Loucy (cell line): ENCODE measurements at regions not wholly inside any gene's neighbourhood (a gene's known extent, or its start where the extent isn't known, plus 50 kb on each side); places are given as distances from the start of the nearest gene placed in this dataset.

Experiments
- H2AFZ ChIP-seq: fragments of 200-600 bp; sonication (generic); 2 replicates; pipeline ENCODE4 v1.6.0; 2016; ENCODE audit warnings: antibody characterized with exemption, mild to moderate bottlenecking, low read length, moderate library complexity
- H3F3A ChIP-seq: fragments of 200-600 bp; 2 replicates; pipeline ENCODE4 v1.6.0; 2016; ENCODE audit warnings: antibody characterized with exemption, low read depth, mild to moderate bottlenecking
- H3K27me3 ChIP-seq: fragments of 200-600 bp; sonication (generic); 2 replicates; pipeline ENCODE4 v1.6.1; 2014; ENCODE audit warnings: low read length, mild to moderate bottlenecking; ENCODE audit not compliant: insufficient read depth, poor library complexity, severe bottlenecking
- H3K36me3 ChIP-seq: fragments of 200-600 bp; sonication (generic); 2 replicates; pipeline ENCODE4 v1.6.1; 2016; ENCODE audit warnings: low read length; ENCODE audit not compliant: insufficient read depth
- H3K4me1 ChIP-seq: fragments of 200-600 bp; sonication (generic); 2 replicates; pipeline ENCODE4 v1.5.1; 2014; ENCODE audit warnings: low read length, mild to moderate bottlenecking; ENCODE audit not compliant: insufficient read depth, poor library complexity, severe bottlenecking
- H3K4me2 ChIP-seq: fragments of 200-600 bp; sonication (generic); 2 replicates; pipeline ENCODE4 v1.6.0; 2014; ENCODE audit warnings: antibody characterized with exemption, low read length, low read depth, mild to moderate bottlenecking; ENCODE audit not compliant: poor library complexity, severe bottlenecking
- H3K4me3 ChIP-seq: fragments of 200-600 bp; sonication (generic); 2 replicates; pipeline ENCODE4 v1.5.1; 2014; ENCODE audit warnings: low read length, mild to moderate bottlenecking, mixed read lengths; ENCODE audit not compliant: poor library complexity, severe bottlenecking
- H3K79me2 ChIP-seq: fragments of 200-600 bp; sonication (generic); 2 replicates; pipeline ENCODE4 v1.6.1; 2014; ENCODE audit warnings: low read length; ENCODE audit not compliant: insufficient read depth
- H3K9ac ChIP-seq: fragments of 200-600 bp; sonication (generic); 2 replicates; pipeline ENCODE4 v1.6.0; 2014; ENCODE audit warnings: mild to moderate bottlenecking, low read depth, low read length, moderate library complexity; ENCODE audit not compliant: poor library complexity, severe bottlenecking
- H3K9me2 ChIP-seq: fragments of 200-600 bp; sonication (generic); replicated peaks from 2 replicates; pipeline ENCODE4 v1.6.1; 2016; ENCODE audit warnings: low read depth, low read length, mixed read lengths
- H3K9me3 ChIP-seq: fragments of 200-600 bp; sonication (generic); 2 replicates; pipeline ENCODE4 v1.6.1; 2014; ENCODE audit warnings: mild to moderate bottlenecking, antibody characterized with exemption, low read length, low read depth; ENCODE audit not compliant: insufficient read depth
- H4K20me1 ChIP-seq: fragments of 200-600 bp; sonication (generic); 2 replicates; pipeline ENCODE4 v1.6.0; 2014; ENCODE audit warnings: antibody characterized with exemption, low read length, mild to moderate bottlenecking; ENCODE audit not compliant: insufficient read depth, poor library complexity, severe bottlenecking
- EZH2phosphoT487 ChIP-seq: fragments of 200-600 bp; IDR thresholded peaks from 2 replicates; pipeline ENCODE4 v1.6.1; 2018; ENCODE audit warnings: antibody characterized with exemption, mild to moderate bottlenecking, moderate library complexity, borderline replicate concordance
- TF ChIP-seq, protein P1 (sequence below): fragments of 200-600 bp; sonication (generic); conservative IDR thresholded peaks from 2 replicates; pipeline ENCODE4 v1.5.1; 2014; ENCODE audit warnings: mild to moderate bottlenecking, antibody characterized with exemption, low read length

DNA sequence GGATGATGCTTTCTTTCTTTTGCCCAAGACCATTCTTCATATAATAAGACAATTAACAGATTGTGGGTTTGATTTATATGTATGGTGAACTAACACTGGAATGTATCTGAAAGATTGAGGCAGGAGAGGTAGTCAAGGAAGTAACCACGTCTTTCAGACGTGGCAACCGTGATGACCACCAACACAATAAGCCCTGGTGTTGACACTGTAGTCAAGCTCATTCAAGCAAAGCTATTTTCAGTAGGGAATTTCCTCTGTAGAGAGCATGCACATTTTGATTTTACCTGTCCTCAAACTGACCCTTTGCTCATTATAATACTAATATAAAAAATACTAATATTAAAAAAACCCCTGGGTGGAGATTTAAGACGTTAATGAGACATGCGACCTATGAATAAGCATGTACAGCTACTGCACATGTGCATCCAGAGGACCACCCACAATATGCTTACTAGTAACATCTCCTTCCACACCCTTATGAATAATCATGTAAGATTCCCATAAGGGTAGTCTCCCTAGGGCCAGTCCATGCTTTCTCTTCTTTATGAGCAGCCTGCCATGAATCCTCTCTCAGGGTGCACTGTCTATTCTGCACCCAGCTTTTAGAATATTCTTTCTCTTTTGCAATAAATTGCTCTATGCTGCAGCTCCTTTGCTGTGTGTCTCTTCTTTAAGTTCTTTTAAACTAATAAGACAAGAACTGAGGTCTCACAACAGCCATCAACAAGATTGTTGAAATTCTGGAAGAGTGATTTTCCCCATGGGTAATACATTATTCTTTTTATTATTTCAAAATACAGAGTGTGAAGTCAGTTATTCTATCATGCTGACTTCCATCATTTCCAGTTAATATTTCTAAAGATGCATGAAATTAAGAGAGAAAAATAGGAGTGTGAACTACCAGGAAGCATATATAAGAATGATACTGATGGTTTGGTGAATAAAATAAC is 151.3 kb upstream of the NPVF start:
- Histone ChIP-seq H3K79me2 (no peaks in the 10 kb centered on the region), H4K20me1 (no peaks in the 10 kb centered on the region), H3K27me3 (no peaks in the 10 kb centered on the region), H3K4me3 (no peak overlapping the region), H3K36me3 (no peaks in the 10 kb centered on the region), H2AFZ (no peak overlapping the region), H3K9ac (no peak overlapping the region), H3K9me2 (no peaks in the 10 kb centered on the region), H3K4me1 (no peaks in the 10 kb centered on the region), H3K9me3 (no peaks in the 10 kb centered on the region), H3F3A (no peaks in the 10 kb centered on the region), H3K4me2 (no peak overlapping the region)
- TF ChIP-seq EZH2phosphoT487: no peak
- TF ChIP-seq, protein P1, sequence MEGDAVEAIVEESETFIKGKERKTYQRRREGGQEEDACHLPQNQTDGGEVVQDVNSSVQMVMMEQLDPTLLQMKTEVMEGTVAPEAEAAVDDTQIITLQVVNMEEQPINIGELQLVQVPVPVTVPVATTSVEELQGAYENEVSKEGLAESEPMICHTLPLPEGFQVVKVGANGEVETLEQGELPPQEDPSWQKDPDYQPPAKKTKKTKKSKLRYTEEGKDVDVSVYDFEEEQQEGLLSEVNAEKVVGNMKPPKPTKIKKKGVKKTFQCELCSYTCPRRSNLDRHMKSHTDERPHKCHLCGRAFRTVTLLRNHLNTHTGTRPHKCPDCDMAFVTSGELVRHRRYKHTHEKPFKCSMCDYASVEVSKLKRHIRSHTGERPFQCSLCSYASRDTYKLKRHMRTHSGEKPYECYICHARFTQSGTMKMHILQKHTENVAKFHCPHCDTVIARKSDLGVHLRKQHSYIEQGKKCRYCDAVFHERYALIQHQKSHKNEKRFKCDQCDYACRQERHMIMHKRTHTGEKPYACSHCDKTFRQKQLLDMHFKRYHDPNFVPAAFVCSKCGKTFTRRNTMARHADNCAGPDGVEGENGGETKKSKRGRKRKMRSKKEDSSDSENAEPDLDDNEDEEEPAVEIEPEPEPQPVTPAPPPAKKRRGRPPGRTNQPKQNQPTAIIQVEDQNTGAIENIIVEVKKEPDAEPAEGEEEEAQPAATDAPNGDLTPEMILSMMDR: no peak

DNA sequence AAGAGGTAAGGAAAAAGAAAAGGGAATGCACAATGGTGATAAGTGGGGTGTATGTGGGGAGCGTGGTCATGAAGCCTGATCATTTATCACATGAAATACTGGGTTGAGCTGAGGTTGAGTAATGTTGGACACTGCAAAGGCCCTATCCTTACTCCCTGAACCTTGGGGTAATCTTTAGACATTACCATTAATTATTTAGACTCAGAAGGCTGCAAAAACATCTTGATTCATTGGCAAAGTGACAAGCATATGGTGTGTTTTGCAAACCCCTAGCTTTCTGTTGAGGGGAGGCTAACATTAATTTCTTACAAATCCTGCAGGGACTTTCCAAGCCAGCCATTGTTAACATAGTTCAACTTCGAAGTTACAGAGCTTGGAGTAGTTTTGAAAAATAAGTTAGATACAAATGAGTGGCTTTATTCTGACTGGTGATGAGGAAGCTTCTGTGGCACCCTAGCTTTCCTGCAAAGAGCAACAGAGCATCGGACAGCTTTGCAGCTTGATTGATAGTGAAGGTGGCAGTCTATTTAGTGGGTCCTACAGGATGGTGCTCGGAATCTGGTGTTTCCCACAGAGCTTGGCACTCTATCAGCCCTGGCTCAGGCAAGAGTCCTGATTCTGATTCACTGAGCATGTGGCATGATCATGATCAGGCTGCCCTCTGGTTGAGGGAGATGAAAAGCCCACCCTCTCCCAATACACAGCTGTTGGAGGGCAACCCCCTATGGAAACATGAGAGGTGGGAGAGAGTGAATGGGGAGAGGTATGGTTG is 153.7 kb upstream of the NPVF start:
- no peak overlapping the region for H3K4me2 ChIP-seq
- no peaks in the 10 kb centered on the region for H3K36me3 ChIP-seq
- no peaks in the 10 kb centered on the region for H3K27me3 ChIP-seq
- H3K4me3 ChIP-seq: no peak overlapping the region
- no peak overlapping the region for H3K9ac ChIP-seq
- no peaks in the 10 kb centered on the region for H4K20me1 ChIP-seq
- no peaks in the 10 kb centered on the region for H3F3A ChIP-seq
- H3K9me2 ChIP-seq: no peaks in the 10 kb centered on the region
- H2AFZ ChIP-seq: no peak overlapping the region
- H3K4me1 ChIP-seq: no peaks in the 10 kb centered on the region
- no peaks in the 10 kb centered on the region for H3K79me2 ChIP-seq
- H3K9me3 ChIP-seq: no peaks in the 10 kb centered on the region
- no peak for TF ChIP-seq EZH2phosphoT487
- TF ChIP-seq, protein P1: no peak

DNA sequence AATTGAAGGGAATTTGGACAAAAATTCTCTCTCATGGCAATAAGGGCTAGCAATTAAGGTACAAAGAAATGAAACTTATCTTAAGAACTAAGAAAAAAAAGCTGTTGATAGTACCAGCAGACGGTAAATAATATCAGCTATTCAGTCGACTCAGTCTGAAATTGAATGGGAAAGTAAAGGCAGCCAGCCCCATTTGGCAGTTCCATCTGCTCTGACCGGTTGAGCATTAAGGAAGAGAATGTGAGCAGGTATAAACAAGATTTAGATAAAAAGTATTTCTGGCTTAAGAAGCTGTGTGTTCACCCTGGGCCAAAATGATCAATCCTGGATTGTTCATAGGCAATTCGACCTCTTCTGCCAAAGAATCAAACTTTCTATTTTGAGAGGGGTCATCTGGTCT is 154.6 kb upstream of the NPVF start:
- Histone ChIP-seq H3K36me3 (no peaks in the 10 kb centered on the region), H3K79me2 (no peaks in the 10 kb centered on the region), H3K9me3 (no peaks in the 10 kb centered on the region), H3K9ac (no peak overlapping the region), H3K4me2 (no peak overlapping the region), H3F3A (no peaks in the 10 kb centered on the region), H3K4me1 (no peaks in the 10 kb centered on the region), H3K4me3 (no peak overlapping the region), H4K20me1 (no peaks in the 10 kb centered on the region), H3K27me3 (no peaks in the 10 kb centered on the region), H3K9me2 (no peaks in the 10 kb centered on the region), H2AFZ (no peak overlapping the region)
- no peak for TF ChIP-seq EZH2phosphoT487
- TF ChIP-seq, protein P1: no peak
